H1 (cell line): ENCODE measurements at regions not wholly inside any gene's neighbourhood (a gene's known extent, or its start where the extent isn't known, plus 50 kb on each side); places are given as distances from the start of the nearest gene placed in this dataset.

Experiments used
- CTCF ChIA-PET: fragments of 300-600 bp; sonication (Branson Sonifier 250); formaldehyde crosslinking; loops from one replicate; lab custom pipeline; 2021; ENCODE audit not compliant: partially characterized antibody; lab: Charles Lee
- POLR2A ChIA-PET: fragments of 300-600 bp; sonication (Branson Sonifier 250); formaldehyde crosslinking; loops from one replicate; lab custom pipeline; 2021; ENCODE audit warnings: inconsistent platforms; ENCODE audit not compliant: partially characterized antibody; lab: Charles Lee
- DNase-seq, 2 experiments: peaks; one replicate each; pipeline versions ENCODE4 v3.0.0 to v3.0.0-alpha.2; 2010 to 2022; ENCODE audit warnings: low spot score in 2 of 2, low read depth in 1 of 2, mixed read lengths in 1 of 2
- FAIRE-seq: peaks from 2 replicates; lab custom pipeline; 2011; peaks lifted over from hg19 to GRCh38; lab: Jason Lieb, UNC
- H2AFZ ChIP-seq: 2 replicates; pipeline ENCODE4 v1.8.1; 2012; ENCODE audit warnings: low read length, inconsistent platforms
- H2AK5ac ChIP-seq: 2 replicates; pipeline ENCODE4 v1.6.1; 2013; ENCODE audit warnings: low read depth, low read length
- H2BK120ac ChIP-seq: replicated peaks from 2 replicates; pipeline ENCODE3; 2013; ENCODE audit warnings: low read depth, low read length, inconsistent platforms
- H2BK12ac ChIP-seq: 2 replicates; pipeline ENCODE4 v1.6.1; 2013; ENCODE audit warnings: low read depth, low read length
- H2BK15ac ChIP-seq: 2 replicates; pipeline ENCODE4 v1.6.1; 2013; ENCODE audit warnings: low read length
- H2BK20ac ChIP-seq: 2 replicates; pipeline ENCODE4 v1.6.1; 2013; ENCODE audit warnings: low read length
- H2BK5ac ChIP-seq: 2 replicates; pipeline ENCODE4 v1.6.1; 2013; ENCODE audit warnings: low read depth, low read length
- H3K14ac ChIP-seq: 2 replicates; pipeline ENCODE4 v1.6.1; 2013; ENCODE audit warnings: inconsistent platforms; ENCODE audit not compliant: insufficient read length
- H3K18ac ChIP-seq: 2 replicates; pipeline ENCODE4 v1.6.1; 2013; ENCODE audit warnings: low read length; ENCODE audit errors: extremely low read depth
- H3K23ac ChIP-seq: 2 replicates; pipeline ENCODE4 v1.6.1; 2013; ENCODE audit warnings: inconsistent platforms; ENCODE audit not compliant: insufficient read length
- H3K23me2 ChIP-seq: 2 replicates; pipeline ENCODE4 v1.6.1; 2013; ENCODE audit warnings: low read depth, low read length
- H3K27ac ChIP-seq: 2 replicates; pipeline ENCODE4 v1.6.1; 2011; ENCODE audit warnings: low read depth, low read length, inconsistent platforms
- H3K27me3 ChIP-seq, 4 experiments: replicated peaks in 1 of 4; 1 replicate in 1 of 4; 2 replicates in 3 of 4; pipeline versions ENCODE4 v1.6.1 to v1.8.1; 2011 to 2013; ENCODE audit warnings: low read length in 3 of 4, mild to moderate bottlenecking in 3 of 4, inconsistent platforms in 2 of 4, mixed read lengths in 2 of 4, moderate library complexity in 1 of 4; ENCODE audit not compliant: control insufficient read depth in 3 of 4, insufficient read depth in 3 of 4; ENCODE audit errors: extremely low read depth in 1 of 4
- H3K36me3 ChIP-seq, 4 experiments: 2 replicates each; pipeline versions ENCODE4 v1.6.1 to v1.8.1; 2011 to 2013; ENCODE audit warnings: mild to moderate bottlenecking in 4 of 4, low read length in 3 of 4, moderate library complexity in 2 of 4, control low read depth in 1 of 4, inconsistent platforms in 1 of 4; ENCODE audit not compliant: insufficient read depth in 4 of 4, control insufficient read depth in 2 of 4
- H3K4ac ChIP-seq: replicated peaks from 2 replicates; pipeline ENCODE3; 2013; ENCODE audit warnings: low read length, low read depth, mixed read lengths, inconsistent platforms; ENCODE audit not compliant: insufficient read length
- H3K4me1 ChIP-seq, 4 experiments: replicated peaks in 1 of 4; 1 replicate in 1 of 4; 2 replicates in 3 of 4; pipeline versions ENCODE4 v1.6.1 to v1.8.1; 2011 to 2013; ENCODE audit warnings: low read length in 3 of 4, inconsistent platforms in 2 of 4, mixed read lengths in 1 of 4; ENCODE audit not compliant: insufficient read depth in 4 of 4, control insufficient read depth in 3 of 4
- H3K4me2 ChIP-seq, 2 experiments: 2 replicates each; pipeline versions ENCODE4 v1.6.1 to v1.8.1; 2011 to 2013; ENCODE audit warnings: low read depth in 2 of 2, low read length in 2 of 2, control low read depth in 1 of 2, inconsistent platforms in 1 of 2, mild to moderate bottlenecking in 1 of 2; ENCODE audit not compliant: insufficient read depth in 1 of 2
- H3K4me3 ChIP-seq, 4 experiments: fragments of 200-600, 300-600 bp in 1 of 4; sonication (generic), shearing (Covaris generic), sonication (Bioruptor Twin) in 1 of 4; 2 replicates each; pipeline versions ENCODE4 v1.5.1 to v1.8.1; 2011 to 2016; ENCODE audit warnings: low read length in 4 of 4, low read depth in 3 of 4, control low read depth in 2 of 4, inconsistent platforms in 2 of 4, mild to moderate bottlenecking in 2 of 4, mixed read lengths in 1 of 4, moderate library complexity in 1 of 4; ENCODE audit not compliant: insufficient read depth in 2 of 4; ENCODE audit errors: extremely low read depth in 1 of 4
- H3K56ac ChIP-seq: replicated peaks from 2 replicates; pipeline ENCODE3; 2013; ENCODE audit warnings: low read depth, mild to moderate bottlenecking, mixed read lengths, low read length, inconsistent platforms; ENCODE audit not compliant: insufficient read length
- H3K79me1 ChIP-seq: 2 replicates; pipeline ENCODE4 v1.6.1; 2013; ENCODE audit warnings: low read depth, low read length, control low read depth
- H3K79me2 ChIP-seq, 2 experiments: 2 replicates each; pipeline versions ENCODE4 v1.6.1 to v1.8.1; 2012 to 2013; ENCODE audit warnings: low read length in 2 of 2, mild to moderate bottlenecking in 2 of 2, inconsistent platforms in 1 of 2; ENCODE audit not compliant: insufficient read depth in 2 of 2, control insufficient read depth in 1 of 2
- H3K9ac ChIP-seq, 4 experiments: replicated peaks in 1 of 4; 1 replicate in 1 of 4; 2 replicates in 3 of 4; pipeline versions ENCODE4 v1.6.1 to v1.8.1; 2011 to 2013; ENCODE audit warnings: low read depth in 3 of 4, low read length in 3 of 4, control low read depth in 2 of 4, mild to moderate bottlenecking in 2 of 4, moderate library complexity in 2 of 4, inconsistent platforms in 1 of 4; ENCODE audit errors: extremely low read depth in 1 of 4
- H3K9me3 ChIP-seq, 2 experiments: 2 replicates each; pipeline versions ENCODE4 v1.6.1 to v1.8.1; 2012 to 2013; ENCODE audit warnings: mild to moderate bottlenecking in 2 of 2, moderate library complexity in 2 of 2, control low read depth in 1 of 2, inconsistent platforms in 1 of 2, low read depth in 1 of 2, low read length in 1 of 2, mixed read lengths in 1 of 2; ENCODE audit not compliant: insufficient read depth in 2 of 2
- H4K20me1 ChIP-seq, 2 experiments: replicated peaks in 1 of 2; 2 replicates each; pipeline versions ENCODE3 to v1.8.1; 2011 to 2013; ENCODE audit warnings: inconsistent platforms in 2 of 2, low read length in 2 of 2, mild to moderate bottlenecking in 1 of 2; ENCODE audit not compliant: insufficient read depth in 2 of 2, control insufficient read depth in 1 of 2
- H4K5ac ChIP-seq: 2 replicates; pipeline ENCODE4 v1.6.1; 2013; ENCODE audit warnings: low read length, low read depth, mixed read lengths, inconsistent platforms; ENCODE audit not compliant: insufficient read length
- H4K8ac ChIP-seq: 2 replicates; pipeline ENCODE4 v1.8.0; 2013; ENCODE audit warnings: mild to moderate bottlenecking, moderate library complexity, low read length, inconsistent platforms; ENCODE audit not compliant: insufficient read depth; ENCODE audit errors: extremely low read depth
- H4K91ac ChIP-seq: replicated peaks from 2 replicates; pipeline ENCODE3; 2013; ENCODE audit warnings: low read length, mixed read lengths, inconsistent platforms; ENCODE audit not compliant: insufficient read length
- ATF3 ChIP-seq: IDR thresholded peaks from 2 replicates; pipeline ENCODE4 v1.6.1; 2011; ENCODE audit warnings: low read depth, mild to moderate bottlenecking, low read length; ENCODE audit not compliant: insufficient read depth
- BACH1 ChIP-seq: IDR thresholded peaks from 2 replicates; pipeline ENCODE4 v1.6.1; 2012; ENCODE audit warnings: low read length, improper control_type of control experiment
- BCL11A ChIP-seq, 2 experiments: IDR thresholded peaks; one replicate each; pipeline ENCODE4 v1.6.1; 2011; ENCODE audit warnings: low read depth in 2 of 2, low read length in 2 of 2, mild to moderate bottlenecking in 2 of 2
- CBX8 ChIP-seq: fragments of 300-800, 300-1000 bp; sonication (generic); IDR thresholded peaks from 2 replicates; pipeline ENCODE4 v1.7.1; 2016; ENCODE audit warnings: low read depth, low read length, borderline replicate concordance
- CEBPB ChIP-seq: IDR thresholded peaks from 2 replicates; pipeline ENCODE4 v1.6.1; 2012; ENCODE audit warnings: low read depth, low read length
- KDM1A ChIP-seq: fragments of 200-600, 300-600 bp; sonication (generic); IDR thresholded peaks from 2 replicates; pipeline ENCODE4 v1.7.1; 2016; ENCODE audit warnings: mild to moderate bottlenecking, low read length, borderline replicate concordance
- KDM4A ChIP-seq: IDR thresholded peaks from one replicate; pipeline ENCODE4 v1.7.1; 2012; ENCODE audit warnings: low read depth, mild to moderate bottlenecking, moderate library complexity, low read length, inconsistent platforms; ENCODE audit not compliant: severe bottlenecking
- SIN3A ChIP-seq, 2 experiments: IDR thresholded peaks in 1 of 2; conservative IDR thresholded peaks in 1 of 2; 2 replicates each; pipeline ENCODE4 v1.6.1; 2011 to 2012; ENCODE audit warnings: low read length in 2 of 2, improper control_type of control experiment in 1 of 2, low read depth in 1 of 2, mild to moderate bottlenecking in 1 of 2
- SIX5 ChIP-seq: IDR thresholded peaks from 2 replicates; pipeline ENCODE4 v1.6.1; 2011; ENCODE audit warnings: mild to moderate bottlenecking, low read depth, low read length
- SP2 ChIP-seq: IDR thresholded peaks from 2 replicates; pipeline ENCODE4 v1.6.1; 2012; ENCODE audit warnings: mild to moderate bottlenecking, low read length, inconsistent platforms
- SRF ChIP-seq: IDR thresholded peaks from 2 replicates; pipeline ENCODE4 v1.6.1; 2011; ENCODE audit warnings: mild to moderate bottlenecking, low read depth, low read length, moderate library complexity
- ZNF274 ChIP-seq: IDR thresholded peaks from 2 replicates; pipeline ENCODE4 v1.7.0; 2012; ENCODE audit warnings: low read length, borderline replicate concordance; ENCODE audit errors: extremely low read depth
- WGBS, 2 experiments: shearing (Covaris generic) in 1 of 2; methylation state at CpG; one replicate each; pipeline versions ENCODE4 v1.1.6 to v1.1.7; 2013 to 2015; ENCODE audit warnings: low lambda C conversion rate in 2 of 2, mixed read lengths in 2 of 2, inconsistent platforms in 1 of 2, low coverage in 1 of 2, missing lambda C conversion rate in 1 of 2; ENCODE audit not compliant: insufficient replicate concordance in 2 of 2, insufficient coverage in 1 of 2, insufficient read length in 1 of 2; ENCODE audit errors: extremely low coverage in 1 of 2, missing lambda C conversion rate in 1 of 2; 5-methylcytosine and 5-hydroxymethylcytosine counted together

DNA sequence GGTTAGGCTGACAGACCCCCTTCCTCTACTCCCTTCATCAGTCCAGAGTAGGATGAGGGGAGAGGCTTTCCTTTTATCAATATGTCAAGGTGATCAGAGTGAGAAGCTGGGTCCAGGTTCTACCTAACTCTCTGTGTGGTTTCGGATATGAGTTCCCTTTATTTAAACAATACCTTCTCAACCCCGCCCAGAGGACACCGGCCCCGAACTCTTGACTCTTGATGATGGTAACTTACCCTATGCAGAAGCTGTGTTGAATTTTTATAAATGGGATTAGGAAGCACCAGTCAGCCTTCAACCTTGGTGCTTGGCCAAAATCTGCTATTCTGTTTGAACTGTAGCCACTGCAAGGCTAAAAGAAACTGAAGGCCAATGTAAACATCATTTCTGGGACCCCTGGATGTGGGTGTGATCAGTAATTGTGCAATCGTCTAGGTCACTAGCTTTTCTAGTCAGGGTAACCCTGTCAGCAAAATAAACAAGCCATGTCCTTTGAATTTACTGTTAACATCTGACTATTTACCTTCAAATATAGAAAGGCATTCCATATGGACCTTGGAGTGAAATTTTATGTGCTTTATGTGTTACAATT is 398.3 kb downstream of the SEC16B start:
- TF ChIP-seq ZNF274 (no peak), BACH1 (no peak), CBX8 (no peak), SP2 (no peak), BCL11A (IDR thresholded peaks at IDR 0.05; ENCODE audit: low read depth in 2 of 2, low read length in 2 of 2) (no peak), CEBPB (no peak), KDM4A (no peak), ATF3 (no peak), SIX5 (no peak), SIN3A (conservative IDR thresholded peaks at IDR 0.05 in 1 of 2, IDR thresholded peaks at IDR 0.05 in 1 of 2; ENCODE audit: low read depth in 1 of 2, low read length in 2 of 2) (no peak), KDM1A (no peak), SRF (no peak)
- H2AK5ac ChIP-seq, result no peak overlapping the region
- H2BK20ac ChIP-seq, result no peak overlapping the region
- H2BK15ac ChIP-seq, result no peak overlapping the region
- no peaks in the 10 kb centered on the region for H3K79me1 ChIP-seq
- CTCF ChIA-PET, result interaction anchor here (0.6 kb wide), 1 partner anchor 22 kb away, joined by 3 read pairs; no protein-coding TSS in a partner anchor
- H2BK120ac ChIP-seq, result no peak overlapping the region
- no peak overlapping the region for H2BK5ac ChIP-seq
- WGBS, 2 experiments, result 89% methylated on average over 5 of the region's 5 CpGs; no CpG with 5 or more reads in 1 of the 2 experiments
- no peaks in the 10 kb centered on the region for H4K20me1 ChIP-seq
- FAIRE-seq (no peak), DNase-seq (no peak)
- no peak overlapping the region for H4K8ac ChIP-seq
- no peak overlapping the region for H2AFZ ChIP-seq
- no peak overlapping the region for H3K18ac ChIP-seq
- H3K23me2 ChIP-seq, result no peaks in the 10 kb centered on the region; the same call in 1 of the 2 replicates
- no peak overlapping the region for H4K91ac ChIP-seq
- POLR2A ChIA-PET, result no interaction called here
- no peak overlapping the region for H3K23ac ChIP-seq
- H3K9ac ChIP-seq, result no peak overlapping the region
- no peaks in the 10 kb centered on the region for H3K9me3 ChIP-seq
- H3K27ac ChIP-seq, result no peak overlapping the region
- no peaks in the 10 kb centered on the region for H3K27me3 ChIP-seq
- no peak overlapping the region for H3K4me2 ChIP-seq
- no peak overlapping the region for H2BK12ac ChIP-seq
- no peak overlapping the region for H3K14ac ChIP-seq
- H3K79me2 ChIP-seq, result no peaks in the 10 kb centered on the region
- no peak overlapping the region for H4K5ac ChIP-seq
- no peak overlapping the region for H3K4ac ChIP-seq
- no peaks in the 10 kb centered on the region for H3K36me3 ChIP-seq
- no peak overlapping the region for H3K4me3 ChIP-seq
- H3K56ac ChIP-seq, result no peak overlapping the region
- H3K4me1 ChIP-seq, result no peaks in the 10 kb centered on the region
